Left colon (tissue), 2 donors: ENCODE measurements at regions not wholly inside any gene's neighbourhood (a gene's known extent, or its start where the extent isn't known, plus 50 kb on each side); places are given as distances from the start of the nearest gene placed in this dataset.
"Not testable (repeated sequence)": the region's sequence is repeated elsewhere in the genome, so short reads cannot be mapped to it uniquely, and the experiment has no call there.

Experiments
- ATAC-seq: fragments of 200-7000 bp; cut with Tn5 transposase; one replicate; pipeline ENCODE4 v1.9.1; 2020; ENCODE audit warnings: mild to moderate bottlenecking, moderate library complexity
- DNase-seq, 2 donors: peaks; one replicate each; pipeline ENCODE4 v3.0.0-alpha.2; 2020
- intact Hi-C, 2 donors: fragments of 100-400 bp; cut with DNase I in 1 of 2; cut with micrococcal nuclease in 1 of 2; formaldehyde crosslinking; loops; one replicate each; pipeline versions ENCODE4 v1.11.2 to v1.14.0; 2022; cut with DNase I, micrococcal nuclease
- donor health status: DM: no; HTN: no; CAD: no.
- donor health status: DM: yes; HTN: yes; CAD: no.

DNA sequence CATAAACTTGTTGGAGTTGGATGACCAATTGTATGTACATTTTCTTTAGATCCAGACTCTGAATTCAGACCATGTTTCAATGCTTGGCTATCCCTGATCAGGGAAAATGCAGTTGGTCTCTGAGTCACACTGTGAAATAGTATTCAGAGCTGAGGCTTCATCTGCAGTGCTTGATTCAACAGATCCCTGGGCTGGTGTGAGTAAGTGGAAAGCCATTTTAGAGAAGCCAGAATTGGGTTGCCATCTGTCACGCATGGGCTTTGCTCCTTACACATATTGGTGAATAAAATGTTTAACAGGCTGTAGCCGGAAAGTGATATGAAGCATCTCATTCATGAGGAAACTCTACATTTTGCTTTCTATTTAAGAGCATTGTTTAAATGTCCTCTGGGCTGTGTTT is 50.0 kb upstream of the ACYP2 start:
- ATAC-seq, result no peak
- DNase-seq, result no peak
- intact Hi-C loops, result no loop called here

DNA sequence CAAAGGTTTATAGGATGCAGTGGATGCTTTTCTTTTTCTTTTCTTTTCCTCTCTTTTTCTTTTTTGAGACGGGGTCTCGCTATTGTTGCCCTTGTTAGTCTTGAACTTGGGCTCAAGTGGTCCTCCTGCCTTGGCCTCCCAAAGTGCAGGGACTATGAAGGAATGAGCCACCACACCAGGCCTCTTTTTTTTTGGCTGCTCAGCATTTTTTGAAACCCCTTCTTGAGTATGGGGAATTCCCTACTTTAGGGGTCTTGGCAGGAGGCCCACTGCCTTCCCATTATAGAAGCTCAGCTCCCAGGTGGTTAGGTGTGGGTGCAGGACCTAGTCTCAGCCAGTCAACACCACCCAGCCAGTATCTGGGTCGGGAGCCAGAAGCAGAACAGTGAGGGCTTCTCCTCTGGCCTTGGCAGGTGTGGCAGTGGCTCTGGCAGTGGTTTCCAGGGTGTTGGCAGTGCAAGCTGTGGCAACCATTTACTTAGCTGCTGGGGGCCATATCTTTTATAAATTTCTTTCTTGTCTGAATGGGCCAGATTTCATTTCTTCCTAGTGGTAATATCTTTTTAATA is 51.4 kb upstream of the ACYP2 start:
- ATAC-seq (no peak), DNase-seq (no peak)
- intact Hi-C loops, result no loop called here

DNA sequence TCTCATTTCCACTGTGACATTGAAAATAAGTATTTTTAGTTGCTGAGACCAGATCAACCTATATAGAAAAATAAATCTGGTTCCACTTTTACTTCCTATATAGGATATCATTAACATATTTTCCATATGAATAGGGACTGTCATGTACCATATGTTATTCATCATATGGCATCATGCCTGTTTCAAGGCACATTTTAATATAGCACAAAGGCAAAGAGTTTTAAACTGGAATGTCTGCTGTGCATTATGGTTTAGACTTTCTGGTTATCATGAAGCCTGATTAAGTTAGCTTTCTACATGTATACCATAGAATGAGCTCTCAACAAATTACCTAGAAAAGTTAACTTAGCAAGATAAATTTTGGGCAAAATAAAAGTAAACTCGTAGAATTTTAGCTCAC is 53.0 kb upstream of the ACYP2 start:
- intact Hi-C loops, result no loop called here
- ATAC-seq, result no peak
- DNase-seq, result no peak

DNA sequence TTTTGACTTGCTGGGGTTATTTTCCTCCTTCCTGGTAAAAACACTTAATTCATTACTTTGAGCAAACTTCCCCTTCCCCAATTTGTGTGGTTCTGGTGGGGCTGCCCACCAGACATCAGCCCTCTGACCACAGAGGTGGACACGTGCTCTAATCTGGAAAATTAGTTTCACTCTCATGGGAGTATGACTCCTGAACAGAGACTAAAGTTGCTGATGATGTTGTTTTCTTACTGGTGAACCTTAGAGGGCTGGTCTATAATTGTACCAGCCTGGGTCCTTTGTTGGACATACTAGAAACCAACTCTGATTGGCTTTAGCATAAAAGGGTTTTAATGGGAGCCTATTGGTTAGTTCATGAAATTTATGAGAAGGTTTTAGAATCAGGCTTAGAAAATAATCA is 54.1 kb upstream of the ACYP2 start:
- ATAC-seq, result no peak
- DNase-seq, result no peak
- intact Hi-C loops, result no loop called here

DNA sequence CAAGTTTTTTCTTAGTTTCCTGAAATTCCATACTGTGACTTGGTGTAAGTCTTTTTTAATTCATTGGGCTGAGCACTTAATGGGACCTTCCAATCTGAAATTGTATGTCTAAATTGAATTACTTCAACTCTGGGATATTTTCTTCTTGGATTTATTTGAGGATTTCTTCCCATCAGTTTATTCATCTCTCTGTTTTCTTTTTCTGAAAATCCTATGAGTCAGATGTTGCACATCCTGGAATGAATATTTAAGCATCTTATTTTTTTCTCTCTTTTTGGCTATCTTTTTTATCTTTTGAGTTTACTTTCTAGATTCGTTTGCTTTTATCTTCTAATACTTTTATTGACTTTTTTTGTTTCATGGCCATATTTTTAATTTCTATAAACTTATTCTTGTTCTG is 55.4 kb upstream of the ACYP2 start:
- ATAC-seq, result no peak

DNA sequence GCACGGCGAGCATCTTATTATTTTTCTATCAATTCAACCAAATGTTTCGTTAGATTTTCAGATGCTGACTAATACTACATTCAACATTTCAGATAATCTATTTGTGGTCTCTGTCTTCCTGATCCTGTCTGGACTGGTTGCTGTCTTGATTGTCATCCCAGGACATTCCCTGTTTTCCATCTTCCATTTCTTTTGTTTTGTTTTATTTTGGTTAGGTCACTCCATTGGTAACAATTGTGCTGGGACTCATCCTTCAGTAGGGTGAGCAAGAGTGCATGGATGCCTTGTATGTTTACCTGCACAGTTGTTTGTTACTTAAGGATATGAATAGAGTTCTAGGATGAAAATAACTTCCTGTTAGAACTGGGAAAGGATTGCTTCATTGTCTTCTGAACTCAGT is 55.9 kb upstream of the ACYP2 start:
- intact Hi-C loops, result no loop called here

More for the DNA sequence above, 55.4 kb upstream of the ACYP2 start:
- DNase-seq, result no peak
- intact Hi-C loops, result no loop called here

DNA sequence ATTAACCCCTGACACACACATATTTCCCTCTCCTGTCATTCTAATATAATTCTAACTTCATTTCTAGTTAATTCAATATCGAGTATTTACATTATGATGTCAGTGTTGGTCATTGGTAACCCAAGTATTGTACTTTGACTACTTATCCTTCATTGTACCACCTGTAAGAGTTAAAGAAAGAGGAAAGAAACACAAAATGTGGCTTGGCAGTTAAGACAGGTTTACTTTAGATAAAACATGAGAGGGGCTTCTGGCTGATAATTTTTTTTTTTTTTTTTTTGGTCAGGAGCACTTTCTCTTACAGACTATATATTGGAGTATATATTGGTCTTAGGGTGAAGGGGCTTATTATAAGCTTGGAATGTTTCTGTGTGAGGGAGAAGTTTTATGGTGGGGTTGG is 57.0 kb upstream of the ACYP2 start:
- DNase-seq, result no peak
- intact Hi-C loops, result no loop called here

More for the DNA sequence above, 55.9 kb upstream of the ACYP2 start:
- no peak for ATAC-seq
- no peak for DNase-seq

DNA sequence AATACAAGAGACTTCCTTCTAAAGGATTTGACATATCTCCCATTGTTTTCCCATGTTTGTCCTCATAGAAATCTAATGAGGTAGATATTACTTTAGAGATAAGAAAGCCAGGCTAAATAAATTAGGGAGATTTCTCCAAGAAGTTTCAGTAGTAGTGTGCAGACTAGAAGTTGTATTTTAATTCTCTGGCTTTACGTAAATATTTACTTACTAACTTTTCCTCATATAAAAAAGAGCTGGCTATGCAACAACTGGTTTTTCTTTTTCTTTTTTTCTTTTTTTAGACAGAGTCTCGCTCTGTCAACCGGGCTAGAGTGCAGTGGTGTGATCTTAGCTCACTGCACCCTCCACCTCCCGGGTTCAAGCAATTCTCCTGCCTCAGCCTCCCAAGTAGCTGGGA is 60.6 kb upstream of the ACYP2 start:
- DNase-seq (no peak), ATAC-seq (peak; percentile 55)
- intact Hi-C loops, result no loop called here

More for the DNA sequence above, 57.0 kb upstream of the ACYP2 start:
- no peak for ATAC-seq

DNA sequence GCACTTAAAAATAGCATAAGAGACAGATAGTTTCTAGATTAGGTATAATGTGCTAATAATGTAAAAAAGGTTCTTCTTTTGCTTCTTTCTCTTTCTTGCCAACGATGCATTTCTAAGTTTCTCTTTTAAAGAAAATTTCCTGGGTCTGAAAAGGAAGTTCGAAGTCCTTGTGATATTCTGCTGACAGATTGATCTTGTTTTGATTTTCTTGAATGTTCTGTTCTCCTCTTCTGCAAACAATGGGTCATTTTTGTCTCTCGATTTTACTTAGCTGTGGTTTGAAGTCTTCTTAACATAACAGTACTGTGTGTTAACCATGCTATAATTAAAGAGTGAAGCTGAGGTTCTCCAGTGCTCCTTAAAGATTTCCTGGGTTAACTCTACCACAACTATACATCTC is 61.1 kb upstream of the ACYP2 start:
- intact Hi-C loops, result no loop called here
- ATAC-seq (no peak), DNase-seq (no peak)

DNA sequence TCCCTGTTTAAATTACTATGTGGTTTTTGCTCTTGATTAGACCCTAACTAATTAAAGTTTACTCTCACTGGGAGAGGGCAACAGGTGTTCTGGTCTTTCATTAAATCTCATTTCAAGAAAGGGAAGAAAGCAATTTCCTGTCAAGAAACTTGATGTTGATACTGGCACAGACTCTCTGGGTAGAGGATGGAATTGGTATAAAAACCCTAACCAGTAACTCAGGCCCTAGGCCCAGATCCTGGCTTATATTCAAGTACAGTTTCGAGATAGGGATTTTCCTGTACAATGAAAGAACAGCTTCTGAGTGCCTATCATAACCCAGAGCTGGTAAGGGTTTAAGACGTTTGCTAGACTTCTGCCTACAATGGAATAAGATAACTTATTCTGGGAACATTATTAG is 61.6 kb upstream of the ACYP2 start:
- peak; percentile 27 for ATAC-seq
- no peak for DNase-seq
- intact Hi-C loops, result no loop called here

DNA sequence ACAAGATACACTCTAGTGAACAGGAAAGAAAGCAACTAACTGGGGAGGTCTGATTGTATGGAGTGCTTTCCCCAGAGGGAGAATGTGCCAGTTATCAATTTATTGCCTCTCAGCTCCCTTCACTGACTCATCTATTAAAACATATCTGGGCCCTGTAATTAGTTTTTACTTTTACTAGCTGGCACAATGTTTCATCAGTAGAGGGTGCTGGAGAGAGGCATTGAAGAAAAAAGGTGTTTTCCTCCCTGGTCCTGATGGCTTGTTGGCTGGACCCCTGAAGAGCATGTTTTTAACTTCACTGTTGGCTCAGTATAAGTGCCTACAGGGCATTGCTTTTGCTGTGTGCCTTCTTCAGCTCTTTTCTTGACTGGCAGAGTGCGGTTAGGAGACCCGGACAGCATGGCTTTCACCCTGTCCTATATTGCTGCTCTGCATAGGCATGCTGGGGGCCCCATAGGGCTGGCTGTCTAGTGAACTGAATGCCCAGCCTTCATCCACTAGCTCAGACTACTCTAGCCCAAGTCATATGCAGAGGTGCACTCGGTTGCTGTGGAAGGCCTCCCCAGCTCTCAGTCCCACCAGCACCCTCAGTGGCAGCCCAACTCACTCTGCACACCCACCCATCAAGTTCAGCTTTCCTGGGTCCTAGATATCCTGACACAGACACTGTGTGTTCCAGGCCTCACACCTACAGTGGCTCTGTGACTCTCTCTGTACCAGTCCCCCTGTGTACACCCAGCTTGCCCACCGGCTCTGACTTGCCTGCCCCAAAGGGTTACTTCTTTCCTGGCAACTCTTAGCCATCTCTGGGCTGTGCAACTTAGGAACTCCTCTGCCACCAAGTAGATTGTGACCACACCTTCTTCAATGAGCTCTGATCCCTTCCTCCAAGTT is 62.3 kb upstream of the ACYP2 start:
- intact Hi-C loops, result no loop called here
- DNase-seq, result no peak
- ATAC-seq, result peak; percentile 25

DNA sequence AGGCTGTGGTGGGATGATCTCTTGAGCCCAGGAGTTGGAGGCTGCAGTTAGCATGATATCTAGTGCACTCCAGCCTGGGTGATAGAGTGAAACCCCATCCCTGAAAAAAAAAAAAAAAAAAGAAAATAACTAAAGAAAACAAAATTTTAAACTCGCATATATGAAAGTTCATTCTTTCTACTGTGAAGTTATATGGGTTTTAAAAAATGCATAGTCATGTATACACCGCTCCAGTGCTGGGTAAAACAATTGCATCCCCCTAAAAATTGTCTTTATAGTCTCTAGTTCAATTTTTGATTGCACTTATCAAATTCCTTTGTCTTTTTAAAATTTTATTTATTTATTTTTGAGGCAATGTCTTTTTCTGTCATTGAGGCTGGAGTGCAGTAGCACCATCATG is 65.0 kb upstream of the ACYP2 start:
- no peak for ATAC-seq
- no peak for DNase-seq
- intact Hi-C loops, result no loop called here

DNA sequence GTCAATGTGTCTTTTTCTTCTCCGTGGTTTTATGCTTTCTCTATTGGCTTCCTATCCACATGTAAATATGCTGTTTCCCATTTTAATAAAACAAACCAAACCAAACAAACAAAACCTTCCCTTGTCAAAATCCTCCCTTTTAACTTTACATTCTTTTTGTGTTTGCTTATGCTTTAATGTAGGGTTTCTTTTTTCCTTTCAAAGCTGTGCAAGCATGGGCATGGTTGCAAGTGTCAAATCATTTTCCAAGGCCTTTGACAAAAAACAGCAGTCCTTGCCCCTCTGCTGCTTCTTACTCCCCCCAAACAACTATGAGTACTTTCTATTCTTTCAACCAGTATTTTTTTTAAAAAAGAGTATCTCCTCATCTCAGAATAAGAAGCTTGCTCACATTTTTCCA is 66.0 kb upstream of the ACYP2 start:
- intact Hi-C loops, result no loop called here
- ATAC-seq (no peak), DNase-seq (no peak)

DNA sequence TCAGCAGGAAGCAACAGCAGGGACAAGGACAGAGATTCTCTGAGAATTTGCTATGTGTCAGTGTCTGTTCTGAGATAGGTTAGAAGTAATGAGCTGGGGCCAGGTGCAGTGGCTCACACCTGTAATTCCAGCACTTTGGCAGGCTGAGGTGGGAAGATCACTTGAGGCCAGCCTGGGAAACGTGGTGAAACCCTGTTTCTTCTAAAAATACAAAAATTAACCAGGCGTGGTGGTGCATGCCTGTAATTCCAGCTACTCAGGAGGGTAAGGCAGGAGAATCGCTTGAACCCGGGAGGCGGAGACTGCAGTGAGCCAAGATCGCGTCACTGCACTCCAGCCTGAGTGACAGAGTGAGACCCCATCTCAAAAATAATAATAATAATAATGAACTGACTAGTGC is 66.5 kb upstream of the ACYP2 start:
- DNase-seq, ATAC-seq, intact Hi-C loops: not testable (repeated sequence)

DNA sequence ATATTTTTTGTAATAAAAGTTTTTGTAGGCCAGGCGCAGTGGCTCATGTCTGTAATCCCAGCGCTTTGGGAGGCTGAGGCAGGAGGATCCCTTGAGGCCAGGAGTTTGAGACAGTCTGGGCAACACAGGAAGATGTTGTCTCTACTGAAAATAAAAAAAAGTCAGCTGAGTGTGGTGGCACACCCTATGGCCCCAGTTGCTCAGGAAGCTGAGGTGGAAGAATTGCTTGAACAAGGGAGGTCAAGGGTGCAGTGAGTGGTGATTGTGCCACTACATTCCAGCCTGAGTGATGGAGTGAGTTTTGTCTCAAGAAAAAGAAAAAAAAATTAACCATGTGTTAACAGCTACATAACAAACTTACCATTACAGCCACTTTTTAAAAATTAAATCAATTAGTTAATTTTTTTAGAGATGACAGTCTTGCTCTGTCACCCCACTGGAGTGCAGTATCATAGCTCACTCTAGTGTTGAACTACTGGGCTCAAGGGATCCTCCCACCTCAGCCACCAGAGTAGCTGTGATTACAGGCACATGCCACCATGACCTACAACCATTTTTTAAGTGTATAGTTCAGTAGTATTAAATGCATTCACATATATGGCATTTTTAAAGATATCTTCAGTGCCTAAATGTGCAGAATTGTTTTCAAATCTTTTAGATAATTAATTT is 67.2 kb upstream of the ACYP2 start:
- no peak for ATAC-seq
- no peak for DNase-seq
- intact Hi-C loops, result no loop called here

DNA sequence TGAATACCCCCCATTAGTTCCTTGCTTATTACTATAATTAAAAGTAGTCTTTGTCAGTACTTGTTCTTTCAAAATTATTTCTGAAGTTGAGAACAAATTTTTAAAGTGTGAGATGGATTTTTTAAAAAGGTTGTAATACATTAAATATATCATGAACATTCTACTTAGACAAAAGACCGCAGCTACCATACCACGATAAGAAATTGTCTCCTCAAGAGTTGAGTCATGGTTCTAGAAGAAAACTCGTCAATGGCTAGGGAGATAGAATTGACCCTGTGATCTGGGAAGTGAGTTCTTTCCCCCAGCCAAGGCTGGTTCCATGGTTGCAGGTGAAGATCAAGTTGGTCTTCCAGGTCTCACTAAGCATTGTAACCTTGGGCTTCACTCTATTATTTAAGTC is 67.8 kb upstream of the ACYP2 start:
- DNase-seq (no peak), ATAC-seq (no peak)
- intact Hi-C loops, result no loop called here

DNA sequence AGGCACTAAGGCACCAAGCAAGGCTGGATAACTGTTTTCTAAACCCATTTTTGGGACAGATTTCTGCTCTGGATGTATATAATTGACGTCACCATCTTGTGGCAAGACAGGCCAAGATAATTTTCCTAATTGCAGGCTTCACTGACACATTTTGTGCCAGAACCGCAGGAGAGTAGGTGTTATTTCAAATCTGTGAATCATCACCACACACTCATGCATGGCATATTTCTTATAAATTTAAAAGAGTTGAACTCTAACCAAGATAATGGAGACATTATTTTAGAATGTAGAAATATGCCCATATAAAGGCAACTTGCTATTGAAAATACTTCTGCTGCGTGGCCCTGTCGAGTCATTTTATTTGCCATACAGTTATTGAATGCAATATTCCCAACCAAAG is 68.3 kb upstream of the ACYP2 start:
- DNase-seq (no peak), ATAC-seq (no peak)
- intact Hi-C loops, result no loop called here

DNA sequence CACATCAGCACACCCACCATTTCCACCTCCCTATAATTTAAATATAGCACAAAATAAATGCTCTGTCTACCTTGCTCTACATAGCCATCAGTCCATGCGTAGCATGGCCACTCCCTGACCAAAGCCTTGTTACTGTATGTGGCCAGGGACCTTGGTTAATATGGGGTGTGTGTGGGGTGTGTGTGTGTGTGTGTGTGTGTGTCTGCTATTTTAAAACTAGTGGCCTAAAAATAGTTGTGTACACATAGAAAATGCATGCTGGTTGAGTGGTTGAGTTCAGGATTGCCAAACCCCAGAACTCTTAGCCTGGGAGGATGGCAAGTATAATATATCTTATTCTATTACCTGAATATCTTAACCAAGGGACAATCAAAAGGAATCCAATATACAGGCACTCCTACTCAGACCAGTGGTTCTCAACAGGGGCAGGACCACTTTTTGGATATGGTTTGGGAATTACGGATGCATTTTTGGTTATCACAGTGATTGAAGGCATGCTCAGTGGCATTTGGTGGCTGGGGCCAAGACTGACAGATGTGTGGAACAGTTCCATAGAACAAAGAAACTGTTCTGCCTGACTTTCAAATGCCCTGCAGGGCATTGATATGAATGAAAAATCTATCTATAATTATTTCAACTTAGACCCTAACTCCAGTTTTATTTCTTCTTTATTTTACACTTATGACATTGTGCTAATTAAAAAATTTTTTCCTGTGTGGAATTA is 72.3 kb upstream of the PSME4 start:
- intact Hi-C loops, result no loop called here
- ATAC-seq (no peak), DNase-seq (no peak)

DNA sequence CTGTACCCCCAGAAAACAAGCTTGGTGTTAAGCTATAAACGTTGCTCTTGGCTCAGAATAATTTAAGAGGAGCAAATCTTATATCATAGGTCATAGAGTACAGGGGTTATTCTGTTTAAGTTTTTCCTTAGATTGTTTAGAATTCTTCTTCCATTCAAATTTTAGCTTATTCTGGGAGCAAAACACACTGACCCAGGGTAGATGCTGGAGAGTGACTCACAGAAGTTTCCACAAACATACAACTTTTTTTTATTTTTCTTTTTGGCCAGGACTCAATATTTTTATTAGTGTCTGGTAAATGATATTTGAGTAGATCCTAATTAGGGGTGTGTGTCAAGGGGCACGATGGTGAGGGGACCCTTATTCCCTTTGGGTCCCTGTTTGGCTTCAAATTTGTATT is 71.5 kb upstream of the PSME4 start:
- ATAC-seq (no peak), DNase-seq (no peak)
- intact Hi-C loops, result no loop called here

DNA sequence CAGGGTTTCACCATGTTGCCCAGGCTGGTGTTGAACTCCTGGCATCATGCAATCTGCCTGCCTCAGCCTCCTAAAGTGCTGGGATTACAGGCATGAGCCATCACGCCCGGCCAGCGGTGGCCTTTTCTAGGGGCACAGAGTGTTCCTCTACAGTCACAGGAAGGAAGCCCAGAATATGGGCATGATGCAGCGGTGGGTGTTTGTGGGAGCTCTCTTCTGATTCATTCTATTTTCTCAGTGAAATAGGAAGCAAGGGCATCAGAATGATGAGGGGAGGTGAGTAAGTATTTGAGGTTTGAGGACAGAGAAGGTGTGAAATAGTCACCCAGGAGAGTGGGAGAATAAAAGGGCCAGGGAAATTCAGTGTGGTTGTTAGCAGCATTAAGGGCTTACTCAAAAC is 70.3 kb upstream of the PSME4 start:
- no peak for DNase-seq
- ATAC-seq, result no peak
- intact Hi-C loops, result no loop called here
